Stimulated activated CD4-positive, alpha-beta T cell treated with anti-CD3 and anti-CD28 coated beads, Interleukin-4, amount 100 ng/mL, for 24 hours (primary cell): ENCODE measurements at regions not wholly inside any gene's neighbourhood (a gene's known extent, or its start where the extent isn't known, plus 50 kb on each side); places are given as distances from the start of the nearest gene placed in this dataset.

Experiments
- DNase-seq: peaks from one replicate; pipeline ENCODE4 v3.0.0-alpha.2; 2020

GRCh38 chr2:64859312-64860212, 129.6 kb upstream of the SLC1A4 start:
- DNase-seq = no peak

GRCh38 chr2:64860276-64860885, 128.8 kb upstream of the SLC1A4 start:
- DNase-seq = no peak

DNA sequence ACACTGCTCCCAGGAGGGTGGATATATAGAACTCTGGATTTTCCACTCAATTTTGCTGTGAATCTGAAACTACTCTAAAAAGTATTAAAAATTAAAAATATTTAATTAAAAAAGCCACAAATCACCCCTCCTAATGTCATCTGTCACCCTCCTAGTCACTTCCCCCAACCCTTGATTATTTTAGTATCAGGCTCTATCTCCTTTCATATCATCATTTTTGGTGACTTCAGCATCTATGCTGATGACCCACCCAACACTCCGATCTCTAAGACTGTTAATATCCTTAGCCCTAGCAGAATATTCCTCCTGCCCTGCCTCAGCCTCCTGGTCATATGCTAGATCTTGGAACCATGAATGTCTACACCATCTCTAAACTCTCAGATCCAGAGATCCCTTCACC, 128.3 kb upstream of the SLC1A4 start:
- no peak for DNase-seq

GRCh38 chr2:64861452-64862397, 127.5 kb upstream of the SLC1A4 start:
- DNase-seq = no peak

- no peak for DNase-seq
These were observed 126.6 kb upstream of the SLC1A4 start for GRCh38 chr2:64862623-64863022.

- DNase-seq = no peak
These were observed 125.9 kb upstream of the SLC1A4 start for GRCh38 chr2:64863097-64863820.

GRCh38 chr2:64865073-64865830, 123.9 kb upstream of the SLC1A4 start:
- DNase-seq = peak; percentile 60

GRCh38 chr2:64865831-64866345, 123.3 kb upstream of the SLC1A4 start:
- no peak for DNase-seq

- DNase-seq = no peak
These were observed 122.4 kb upstream of the SLC1A4 start for GRCh38 chr2:64866797-64867196.

- no peak for DNase-seq
These were observed 121.8 kb upstream of the SLC1A4 start for GRCh38 chr2:64867253-64867996.

GRCh38 chr2:64869126-64869525, 120.1 kb upstream of the SLC1A4 start:
- no peak for DNase-seq

GRCh38 chr2:64873472-64873924, 115.7 kb upstream of the SLC1A4 start:
- peak; percentile 83 for DNase-seq

DNA sequence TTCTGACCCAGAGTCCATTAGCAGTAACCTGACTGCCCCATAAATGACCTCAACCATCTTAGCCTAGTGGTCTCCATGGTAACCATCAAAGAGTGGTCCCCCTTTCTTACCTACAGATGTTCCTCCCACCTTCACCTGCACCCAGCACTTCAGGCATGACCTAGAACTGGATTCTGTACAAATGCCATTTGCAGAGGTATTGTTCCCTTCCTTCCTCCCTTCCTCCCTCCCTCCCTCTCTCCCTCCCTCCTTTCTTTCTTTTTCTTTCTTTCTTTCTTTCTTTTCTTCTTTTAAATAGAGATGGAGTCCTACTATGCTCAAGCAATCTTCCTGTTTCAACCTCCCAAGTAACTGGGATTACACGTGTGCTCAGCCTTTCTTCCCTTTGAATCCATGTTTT, 114.6 kb upstream of the SLC1A4 start:
- no peak for DNase-seq

DNA sequence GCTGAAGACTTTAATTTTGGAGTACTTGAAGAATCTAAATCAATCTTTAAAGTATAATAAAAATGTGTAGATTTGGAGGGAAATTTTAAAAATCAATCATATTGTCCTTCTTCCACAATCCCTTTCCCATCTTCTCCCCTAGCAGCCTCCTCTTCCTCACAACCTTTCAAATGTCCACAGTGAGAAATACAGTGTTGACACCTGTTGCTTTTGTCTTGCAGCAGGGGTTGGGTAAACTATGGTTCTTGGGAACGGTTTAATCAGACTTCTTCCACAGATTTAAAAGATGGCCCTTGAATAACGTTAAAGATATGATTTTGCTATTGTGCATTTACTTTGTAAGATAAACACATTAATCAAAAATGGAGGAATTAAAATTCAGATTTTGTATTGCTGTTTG, 113.8 kb upstream of the SLC1A4 start:
- no peak for DNase-seq

DNA sequence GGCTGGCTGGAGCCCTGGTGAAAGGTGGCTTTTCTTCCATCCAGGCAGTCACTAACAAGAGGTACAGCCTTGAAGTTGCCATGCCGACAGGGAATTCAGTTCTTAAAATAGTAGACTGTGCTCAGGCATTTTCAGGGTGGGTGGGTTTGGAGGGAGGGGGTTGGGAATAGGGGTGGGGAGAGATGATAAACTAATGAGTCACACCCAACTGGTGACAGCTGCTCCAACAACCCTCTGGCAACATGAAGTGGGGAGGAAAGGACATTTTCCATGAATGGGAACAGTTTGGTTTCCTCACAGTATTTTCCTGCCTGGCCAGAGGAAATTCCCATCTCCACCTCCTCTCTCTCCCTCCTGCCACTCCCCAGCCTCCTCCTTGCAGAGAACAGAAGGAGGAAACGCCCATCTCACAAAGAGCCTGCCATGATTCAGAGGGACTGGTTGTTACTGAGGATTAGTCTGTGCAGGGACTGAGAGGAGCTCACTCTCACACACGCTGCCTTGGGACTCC, 113.0 kb upstream of the SLC1A4 start:
- DNase-seq = no peak

- DNase-seq = no peak
These were observed 109.5 kb upstream of the SLC1A4 start for GRCh38 chr2:64879745-64880144.

- DNase-seq = no peak
These were observed 108.8 kb upstream of the SLC1A4 start for GRCh38 chr2:64880193-64880951.

DNA sequence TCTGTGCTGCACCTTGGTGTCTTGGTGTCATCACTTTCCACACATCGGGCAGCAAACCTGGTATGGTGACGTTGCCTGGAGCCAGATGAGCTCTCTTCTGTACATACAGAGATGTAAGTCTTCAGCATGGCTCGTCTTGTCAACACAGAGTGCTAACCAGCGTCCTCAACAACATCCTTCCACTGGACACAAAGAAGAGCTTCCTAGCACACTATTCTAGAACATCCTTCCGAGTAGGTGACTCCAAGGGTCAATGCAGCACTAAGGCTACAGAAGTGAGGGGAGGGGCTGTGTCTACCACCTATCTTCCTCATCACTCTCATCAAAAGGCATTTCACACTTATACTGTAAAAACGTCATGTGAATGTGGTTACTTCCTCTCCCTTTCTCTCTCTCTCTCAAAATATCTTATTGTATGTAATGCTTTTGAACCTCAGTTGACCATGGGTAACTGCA, 108.1 kb upstream of the SLC1A4 start:
- DNase-seq = no peak

DNA sequence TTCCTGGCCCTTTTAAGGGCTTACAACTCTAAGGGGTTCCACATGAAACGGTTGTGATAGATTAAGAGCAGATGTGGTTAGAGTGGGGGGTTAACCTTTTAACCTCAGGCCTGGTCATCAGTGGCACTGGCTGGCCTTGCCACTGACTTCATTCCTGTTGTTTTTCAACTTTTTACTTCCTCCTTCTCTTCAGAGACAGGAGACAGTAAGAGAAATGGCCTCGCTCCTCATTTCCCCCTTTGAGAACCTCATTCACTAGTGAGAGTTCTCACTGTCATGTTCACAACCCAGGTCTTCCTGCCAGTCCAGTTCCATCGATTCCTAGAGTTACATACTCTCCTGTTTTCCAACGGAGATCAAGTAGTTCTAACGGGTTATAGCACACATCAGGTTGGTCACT, 101.6 kb upstream of the SLC1A4 start:
- DNase-seq = no peak
